DOHH2 (cell line): ENCODE measurements at regions not wholly inside any gene's neighbourhood (a gene's known extent, or its start where the extent isn't known, plus 50 kb on each side); places are given as distances from the start of the nearest gene placed in this dataset.
"Not testable (repeated sequence)": the region's sequence is repeated elsewhere in the genome, so short reads cannot be mapped to it uniquely, and the experiment has no call there.

ENCODE experiments used
- H3F3A ChIP-seq: fragments of 200-600 bp; sonication (generic), shearing (Covaris generic); 2 replicates; pipeline ENCODE4 v1.6.0; 2016; ENCODE audit warnings: antibody characterized with exemption, mild to moderate bottlenecking; ENCODE audit not compliant: control insufficient read depth, insufficient read depth
- H3K27ac ChIP-seq: fragments of 200-600 bp; sonication (generic); 2 replicates; pipeline ENCODE4 v1.5.1; 2014; ENCODE audit warnings: low read depth, mild to moderate bottlenecking, low read length, moderate library complexity
- H3K27me3 ChIP-seq: fragments of 200-600 bp; sonication (generic); 2 replicates; pipeline ENCODE4 v1.6.1; 2014; ENCODE audit warnings: mild to moderate bottlenecking, low read length, mixed read lengths; ENCODE audit not compliant: control insufficient read depth
- H3K36me3 ChIP-seq: fragments of 200-600 bp; sonication (generic); 2 replicates; pipeline ENCODE4 v1.6.1; 2014; ENCODE audit warnings: mild to moderate bottlenecking, low read length, moderate library complexity, mixed read lengths; ENCODE audit not compliant: control insufficient read depth
- H3K4me1 ChIP-seq: fragments of 200-600 bp; sonication (generic); 2 replicates; pipeline ENCODE4 v1.6.1; 2014; ENCODE audit warnings: mild to moderate bottlenecking, low read length, mixed read lengths; ENCODE audit not compliant: control insufficient read depth
- H3K4me2 ChIP-seq: fragments of 200-600 bp; sonication (generic); 2 replicates; pipeline ENCODE4 v1.6.0; 2014; ENCODE audit warnings: mild to moderate bottlenecking, low read length, moderate library complexity
- H3K4me3 ChIP-seq: fragments of 200-600 bp; sonication (generic); 2 replicates; pipeline ENCODE4 v1.5.1; 2014; ENCODE audit warnings: mild to moderate bottlenecking, low read length, mixed read lengths
- H3K79me2 ChIP-seq: fragments of 200-600 bp; sonication (generic); 2 replicates; pipeline ENCODE4 v1.6.1; 2014; ENCODE audit warnings: mild to moderate bottlenecking, low read length, mixed read lengths; ENCODE audit not compliant: control insufficient read depth
- H3K9me2 ChIP-seq: fragments of 200-600 bp; sonication (generic); replicated peaks from 2 replicates; pipeline ENCODE4 v1.6.1; 2014; ENCODE audit warnings: mild to moderate bottlenecking, low read length, mixed read lengths; ENCODE audit not compliant: control insufficient read depth
- H3K9me3 ChIP-seq: fragments of 200-600 bp; sonication (generic); 2 replicates; pipeline ENCODE4 v1.6.1; 2014; ENCODE audit warnings: antibody characterized with exemption, low read length, mixed read lengths; ENCODE audit not compliant: control insufficient read depth, insufficient read depth
- H4K20me1 ChIP-seq: fragments of 200-600 bp; sonication (generic); 2 replicates; pipeline ENCODE4 v1.6.0; 2014; ENCODE audit warnings: low read depth, mild to moderate bottlenecking, antibody characterized with exemption, low read length, moderate library complexity; ENCODE audit not compliant: control insufficient read depth, insufficient read depth
- EZH2phosphoT487 ChIP-seq: fragments of 200-600 bp; sonication (generic); IDR thresholded peaks from 2 replicates; pipeline ENCODE4 v1.6.1; 2017; ENCODE audit warnings: borderline replicate concordance, mild to moderate bottlenecking, antibody characterized with exemption, low read length, moderate library complexity, mixed read lengths
- TF ChIP-seq, protein P1 (sequence below): fragments of 200-600 bp; sonication (generic); IDR thresholded peaks from one replicate; pipeline ENCODE4 v1.5.1; 2014; ENCODE audit warnings: antibody characterized with exemption, mild to moderate bottlenecking, low read depth, low read length; ENCODE audit not compliant: poor library complexity, severe bottlenecking

DNA sequence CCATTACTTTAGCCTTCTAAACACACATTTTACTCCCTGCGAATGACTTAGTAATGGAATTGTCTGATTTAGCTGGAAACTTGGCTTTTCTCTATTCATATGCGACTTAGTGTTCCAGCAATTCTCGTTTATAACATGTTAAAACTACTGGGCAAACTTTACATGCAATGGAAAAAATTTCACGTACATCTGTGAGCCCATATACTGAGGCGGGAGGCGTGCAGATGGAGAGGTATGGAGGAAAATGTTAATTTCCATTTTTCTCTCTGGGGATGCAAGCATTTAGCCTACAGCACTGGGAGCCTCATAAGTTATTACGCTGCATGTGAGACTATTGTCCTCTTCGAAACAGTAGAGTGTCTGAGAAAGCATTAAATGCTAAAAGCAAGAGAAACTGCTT lies 591.5 kb upstream of the ANKRD30A start:
- Histone ChIP-seq H3K4me2 (peak overlapping the region; percentile 39; the same call in 1 of the 2 replicates), H3K27ac (no peak overlapping the region), H3K4me1 (peaks cover 30% of the 10 kb centered on the region), H3F3A (no peaks in the 10 kb centered on the region), H4K20me1 (no peaks in the 10 kb centered on the region), H3K4me3 (no peak overlapping the region), H3K36me3 (no peaks in the 10 kb centered on the region), H3K9me3 (no peaks in the 10 kb centered on the region), H3K27me3 (no peaks in the 10 kb centered on the region), H3K9me2 (no peaks in the 10 kb centered on the region), H3K79me2 (no peaks in the 10 kb centered on the region)
- no peak for TF ChIP-seq EZH2phosphoT487
- TF ChIP-seq, protein P1, sequence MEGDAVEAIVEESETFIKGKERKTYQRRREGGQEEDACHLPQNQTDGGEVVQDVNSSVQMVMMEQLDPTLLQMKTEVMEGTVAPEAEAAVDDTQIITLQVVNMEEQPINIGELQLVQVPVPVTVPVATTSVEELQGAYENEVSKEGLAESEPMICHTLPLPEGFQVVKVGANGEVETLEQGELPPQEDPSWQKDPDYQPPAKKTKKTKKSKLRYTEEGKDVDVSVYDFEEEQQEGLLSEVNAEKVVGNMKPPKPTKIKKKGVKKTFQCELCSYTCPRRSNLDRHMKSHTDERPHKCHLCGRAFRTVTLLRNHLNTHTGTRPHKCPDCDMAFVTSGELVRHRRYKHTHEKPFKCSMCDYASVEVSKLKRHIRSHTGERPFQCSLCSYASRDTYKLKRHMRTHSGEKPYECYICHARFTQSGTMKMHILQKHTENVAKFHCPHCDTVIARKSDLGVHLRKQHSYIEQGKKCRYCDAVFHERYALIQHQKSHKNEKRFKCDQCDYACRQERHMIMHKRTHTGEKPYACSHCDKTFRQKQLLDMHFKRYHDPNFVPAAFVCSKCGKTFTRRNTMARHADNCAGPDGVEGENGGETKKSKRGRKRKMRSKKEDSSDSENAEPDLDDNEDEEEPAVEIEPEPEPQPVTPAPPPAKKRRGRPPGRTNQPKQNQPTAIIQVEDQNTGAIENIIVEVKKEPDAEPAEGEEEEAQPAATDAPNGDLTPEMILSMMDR = no peak

DNA sequence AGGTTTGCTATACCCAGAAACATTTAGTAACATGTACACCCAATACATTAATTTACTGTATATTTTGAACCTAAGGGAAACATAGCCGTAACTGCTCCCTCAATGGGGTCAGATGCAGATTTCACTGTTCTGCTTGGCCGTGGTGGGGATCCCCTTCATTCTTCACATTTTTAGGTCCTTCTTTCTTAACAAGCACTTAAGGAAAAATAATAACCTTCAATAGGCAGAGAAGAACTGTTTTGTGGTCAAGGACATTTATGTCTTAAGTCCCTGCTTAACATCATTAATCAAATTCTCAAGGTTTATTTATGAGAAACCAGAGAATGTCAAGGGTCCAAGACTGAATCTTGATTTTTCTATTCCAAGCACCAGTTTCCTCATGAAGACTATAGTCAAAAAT lies 592.1 kb upstream of the ANKRD30A start:
- Histone ChIP-seq H3K27ac (no peak overlapping the region), H3K27me3 (no peaks in the 10 kb centered on the region), H3K36me3 (no peaks in the 10 kb centered on the region), H3K4me3 (no peak overlapping the region), H3K9me3 (no peaks in the 10 kb centered on the region), H3K79me2 (no peaks in the 10 kb centered on the region), H4K20me1 (no peaks in the 10 kb centered on the region), H3K4me1 (peaks cover 28% of the 10 kb centered on the region), H3K9me2 (no peaks in the 10 kb centered on the region), H3F3A (no peaks in the 10 kb centered on the region), H3K4me2 (no peak overlapping the region)
- TF ChIP-seq, protein P1 = no peak
- no peak for TF ChIP-seq EZH2phosphoT487

DNA sequence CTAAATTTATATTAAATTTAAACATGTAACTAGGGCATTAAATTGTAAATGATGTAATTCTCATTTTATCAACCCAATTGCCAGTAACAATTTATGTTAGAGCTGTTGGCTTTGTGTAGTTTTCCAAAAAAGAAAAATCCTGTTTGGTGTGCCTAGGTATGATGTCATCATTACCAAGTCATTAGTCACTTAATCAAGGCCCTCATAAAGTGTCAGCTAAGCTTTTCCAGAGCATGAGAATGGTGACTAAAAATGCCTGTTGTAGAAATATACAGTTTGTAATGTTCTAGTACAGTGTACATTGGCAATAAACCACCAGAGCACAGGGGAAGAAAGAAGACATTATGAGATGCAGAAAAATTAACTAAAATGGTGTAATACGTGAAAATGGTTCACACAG lies 593.8 kb upstream of the ANKRD30A start:
- no peak overlapping the region for H3K4me3 ChIP-seq
- TF ChIP-seq, protein P1 = no peak
- no peak for TF ChIP-seq EZH2phosphoT487
- no peak overlapping the region for H3K27ac ChIP-seq
- H3K9me2 ChIP-seq = no peaks in the 10 kb centered on the region
- no peaks in the 10 kb centered on the region for H3K27me3 ChIP-seq
- peaks cover 28% of the 10 kb centered on the region for H3K4me1 ChIP-seq
- no peaks in the 10 kb centered on the region for H3K36me3 ChIP-seq
- no peaks in the 10 kb centered on the region for H3F3A ChIP-seq
- no peaks in the 10 kb centered on the region for H4K20me1 ChIP-seq
- H3K9me3 ChIP-seq = no peaks in the 10 kb centered on the region
- H3K4me2 ChIP-seq = no peak overlapping the region
- H3K79me2 ChIP-seq = no peaks in the 10 kb centered on the region

DNA sequence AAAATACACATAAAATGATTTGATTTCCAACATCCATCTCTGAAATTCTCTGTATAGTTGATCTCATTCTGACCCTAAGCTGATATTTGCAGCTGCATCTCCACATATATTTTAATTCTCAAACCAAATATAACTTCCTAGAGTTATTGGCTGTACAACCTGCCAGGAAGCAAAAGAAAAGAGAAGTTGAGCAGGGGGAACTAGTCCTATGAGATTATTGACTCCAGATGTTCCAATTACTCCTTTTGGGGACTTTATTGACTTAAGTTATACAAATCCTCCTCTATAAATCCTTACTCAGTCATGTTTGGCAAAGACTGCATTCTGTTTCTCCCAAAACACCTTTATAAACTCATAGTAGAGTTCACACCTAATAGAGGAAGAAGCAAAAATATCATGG lies 599.4 kb upstream of the ANKRD30A start:
- no peaks in the 10 kb centered on the region for H3F3A ChIP-seq
- H4K20me1 ChIP-seq = no peaks in the 10 kb centered on the region
- H3K4me1 ChIP-seq = no peaks in the 10 kb centered on the region
- H3K4me3 ChIP-seq = no peak overlapping the region
- H3K4me2 ChIP-seq = no peak overlapping the region
- no peaks in the 10 kb centered on the region for H3K27me3 ChIP-seq
- TF ChIP-seq, protein P1 = no peak
- TF ChIP-seq EZH2phosphoT487 = no peak
- H3K9me3 ChIP-seq = no peaks in the 10 kb centered on the region
- H3K27ac ChIP-seq = no peak overlapping the region
- H3K9me2 ChIP-seq = no peaks in the 10 kb centered on the region; the same call in 1 of the 2 replicates
- H3K79me2 ChIP-seq = no peaks in the 10 kb centered on the region
- H3K36me3 ChIP-seq = no peaks in the 10 kb centered on the region

DNA sequence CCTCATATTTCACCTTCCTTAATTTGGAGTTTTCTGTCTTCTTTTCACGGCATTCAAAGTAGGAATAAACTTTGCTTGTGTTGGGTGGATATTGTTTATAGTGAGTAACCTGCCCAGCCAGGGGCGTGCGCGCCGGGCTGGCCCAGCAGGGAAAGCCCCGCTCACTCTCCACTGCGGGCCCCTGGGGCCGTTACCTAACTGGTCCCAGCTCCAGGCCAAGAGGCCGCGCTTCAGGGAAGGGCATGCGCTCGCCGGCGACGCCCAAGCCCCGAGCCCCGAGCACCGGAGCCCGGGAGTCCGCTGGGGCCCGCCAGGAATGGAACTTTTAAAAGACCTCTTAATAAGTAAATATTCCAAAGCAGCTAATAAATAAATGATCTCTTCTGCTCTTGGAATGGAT lies 601.3 kb upstream of the ANKRD30A start:
- not testable (repeated sequence) for H3K27ac ChIP-seq, H3K36me3 ChIP-seq, H3K4me3 ChIP-seq, H3K4me2 ChIP-seq, H4K20me1 ChIP-seq, H3K9me3 ChIP-seq, H3K27me3 ChIP-seq, H3K9me2 ChIP-seq, H3F3A ChIP-seq, H3K4me1 ChIP-seq, H3K79me2 ChIP-seq
